Stimulated activated effector memory CD8-positive, alpha-beta T cell treated with anti-CD3 and anti-CD28 coated beads, Interleukin-12 subunit alpha, Interleukin-12 subunit beta, amount 100 ng/mL, for 72 hours (primary cell): ENCODE measurements at regions not wholly inside any gene's neighbourhood (a gene's known extent, or its start where the extent isn't known, plus 50 kb on each side); places are given as distances from the start of the nearest gene placed in this dataset.
A peak's percentile ranks its signal among the peaks of the same experiment; 100 is the strongest.

Source experiments
- ATAC-seq: fragments of 150-1000 bp; cut with Tn5 transposase; 2 replicates; pipeline ENCODE4 v1.10.0; 2021
- DNase-seq, 2 donors: peaks; one replicate each; pipeline ENCODE4 v3.0.0; 2021 to 2022; ENCODE audit warnings: low spot score in 2 of 2
- H3K27ac Mint-ChIP-seq: one replicate; pipeline ENCODE4 v1.8.0; 2022; ENCODE audit warnings: mild to moderate bottlenecking, mixed read lengths
- H3K36me3 Mint-ChIP-seq: one replicate; pipeline ENCODE4 v1.8.0; 2022; ENCODE audit warnings: mild to moderate bottlenecking, mixed read lengths
- H3K4me1 Mint-ChIP-seq: one replicate; pipeline ENCODE4 v1.8.0; 2022; ENCODE audit warnings: mixed read lengths
- H3K4me3 Mint-ChIP-seq: one replicate; pipeline ENCODE4 v1.8.0; 2022; ENCODE audit warnings: mild to moderate bottlenecking, mixed read lengths
- H3K9me3 Mint-ChIP-seq: one replicate; pipeline ENCODE4 v1.8.0; 2022; ENCODE audit warnings: mixed read lengths

DNA sequence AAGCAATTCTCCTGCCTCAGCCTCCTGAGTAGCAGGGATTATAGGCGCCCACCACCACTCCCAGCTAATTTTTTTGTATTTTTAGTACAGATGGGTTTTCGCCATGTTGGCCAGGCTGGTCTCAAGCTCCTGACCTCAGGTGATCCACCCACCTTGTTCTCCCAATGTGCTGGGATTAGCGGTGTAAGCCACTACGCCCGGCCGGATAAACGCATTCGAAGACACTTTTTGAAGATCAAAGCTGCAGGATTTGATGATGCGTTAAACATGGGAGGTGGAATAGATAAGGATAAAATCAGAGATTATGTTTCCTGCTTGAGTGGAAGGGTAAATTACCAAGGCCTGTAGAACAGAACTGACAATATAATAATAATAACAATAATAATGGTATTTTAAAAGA lies 389.4 kb upstream of the POU3F1 start:
- Mint-ChIP-seq H3K36me3 (no peaks in the 10 kb centered on the region), H3K4me1 (no peaks in the 10 kb centered on the region), H3K4me3 (no peak overlapping the region), H3K9me3 (peaks cover 6% of the 10 kb centered on the region), H3K27ac (no peak overlapping the region)
- peak in 1 of 2 donors; percentile 8 for DNase-seq
- ATAC-seq = no peak

DNA sequence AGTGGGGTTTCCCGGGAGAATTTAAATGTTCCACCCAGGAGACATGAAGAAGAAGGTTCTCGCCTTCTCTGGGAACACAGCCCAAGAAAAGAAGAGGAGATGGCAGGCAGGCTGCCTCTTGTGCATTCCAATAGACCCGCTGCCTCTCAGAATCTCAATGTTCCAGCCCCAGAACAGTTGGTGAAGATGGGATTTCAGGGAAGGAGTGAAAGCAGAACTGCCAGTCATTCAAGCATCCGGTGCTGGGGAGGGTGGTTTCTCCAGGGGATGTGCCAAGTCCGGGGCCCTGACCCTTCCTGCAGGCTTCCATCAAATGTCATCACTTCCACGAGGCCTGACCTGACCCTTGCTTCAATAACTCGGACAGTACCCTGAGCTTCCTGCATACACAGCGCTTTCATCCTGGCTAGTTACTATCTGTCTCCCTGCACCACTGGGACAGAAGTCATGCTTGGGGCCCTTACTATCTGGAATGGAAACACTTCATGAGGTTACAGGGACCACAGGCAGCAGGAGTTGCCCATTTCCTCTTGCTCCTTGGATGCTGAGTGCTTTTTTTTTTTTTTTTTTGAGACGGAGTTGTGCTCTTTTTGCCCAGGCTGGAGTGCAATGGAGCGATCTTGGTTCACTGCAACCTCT lies 386.6 kb upstream of the POU3F1 start:
- H3K36me3 Mint-ChIP-seq = no peaks in the 10 kb centered on the region
- H3K9me3 Mint-ChIP-seq = no peaks in the 10 kb centered on the region
- H3K27ac Mint-ChIP-seq = no peak overlapping the region
- no peaks in the 10 kb centered on the region for H3K4me1 Mint-ChIP-seq
- ATAC-seq (no peak), DNase-seq (peak in 1 of 2 donors; percentile 30)
- no peak overlapping the region for H3K4me3 Mint-ChIP-seq

DNA sequence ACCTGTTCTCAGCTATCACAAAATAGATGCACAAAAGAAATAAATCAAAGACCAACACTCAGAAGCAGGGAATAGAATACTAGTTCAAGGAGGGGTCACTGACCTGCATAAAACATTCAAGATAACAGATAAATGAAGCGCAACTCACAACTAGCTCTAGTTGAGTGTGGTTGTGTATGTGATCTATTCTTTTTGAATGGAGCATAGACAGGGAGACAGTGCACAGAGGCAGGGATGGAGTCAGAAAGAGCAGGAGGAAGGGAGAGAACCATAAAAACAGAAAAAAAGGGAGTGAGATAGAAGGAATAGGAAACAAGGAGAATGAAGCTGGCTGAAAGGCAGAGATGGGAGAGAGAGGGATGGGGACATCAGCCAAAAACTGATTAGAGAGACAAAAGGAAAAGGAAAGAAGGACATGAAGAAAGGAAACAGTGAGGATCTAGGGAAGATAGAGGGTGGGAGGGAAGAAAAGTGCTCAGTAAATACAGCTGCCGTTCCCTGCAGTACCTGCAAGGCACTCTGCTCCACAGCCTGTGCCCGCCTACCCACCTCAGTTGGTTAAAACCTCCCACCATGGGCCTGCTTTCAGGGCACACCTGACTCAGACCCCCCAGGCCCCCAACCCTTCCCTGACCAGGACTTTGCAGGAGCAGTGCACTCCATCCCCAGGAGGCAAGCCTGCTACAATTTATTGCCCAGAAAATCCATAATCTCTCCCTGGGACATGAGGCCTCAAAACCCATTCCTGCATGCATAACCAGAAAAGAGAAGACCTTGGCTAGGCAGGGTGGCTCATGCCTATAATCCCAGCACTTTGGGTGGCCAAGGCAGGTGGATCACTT lies 385.2 kb upstream of the POU3F1 start:
- H3K27ac Mint-ChIP-seq = no peak overlapping the region
- H3K4me3 Mint-ChIP-seq = no peak overlapping the region
- H3K4me1 Mint-ChIP-seq = no peaks in the 10 kb centered on the region
- ATAC-seq = no peak
- H3K36me3 Mint-ChIP-seq = no peaks in the 10 kb centered on the region
- H3K9me3 Mint-ChIP-seq = no peaks in the 10 kb centered on the region
- no peak for DNase-seq

DNA sequence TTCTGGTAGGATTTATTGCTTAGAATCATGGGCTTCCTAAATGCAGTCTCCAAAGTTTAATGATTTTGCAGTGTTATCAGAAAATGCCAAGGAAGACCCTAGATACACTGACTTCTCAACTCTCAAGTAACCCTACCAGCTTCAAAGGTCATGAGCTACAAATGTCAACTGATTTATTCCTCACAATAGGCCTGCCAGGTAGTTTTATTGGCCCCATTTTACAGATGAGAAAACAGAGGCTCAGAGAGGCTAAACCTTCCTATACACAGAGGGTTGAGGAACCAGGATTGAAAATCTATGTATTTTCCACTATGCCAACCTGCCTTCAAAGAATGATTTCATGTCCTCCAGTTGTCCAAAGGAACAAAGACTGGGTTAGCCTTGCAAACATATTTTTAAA lies 384.4 kb upstream of the POU3F1 start:
- no peaks in the 10 kb centered on the region for H3K9me3 Mint-ChIP-seq
- ATAC-seq (no peak), DNase-seq (no peak)
- no peaks in the 10 kb centered on the region for H3K4me1 Mint-ChIP-seq
- H3K27ac Mint-ChIP-seq = no peak overlapping the region
- no peaks in the 10 kb centered on the region for H3K36me3 Mint-ChIP-seq
- no peak overlapping the region for H3K4me3 Mint-ChIP-seq

DNA sequence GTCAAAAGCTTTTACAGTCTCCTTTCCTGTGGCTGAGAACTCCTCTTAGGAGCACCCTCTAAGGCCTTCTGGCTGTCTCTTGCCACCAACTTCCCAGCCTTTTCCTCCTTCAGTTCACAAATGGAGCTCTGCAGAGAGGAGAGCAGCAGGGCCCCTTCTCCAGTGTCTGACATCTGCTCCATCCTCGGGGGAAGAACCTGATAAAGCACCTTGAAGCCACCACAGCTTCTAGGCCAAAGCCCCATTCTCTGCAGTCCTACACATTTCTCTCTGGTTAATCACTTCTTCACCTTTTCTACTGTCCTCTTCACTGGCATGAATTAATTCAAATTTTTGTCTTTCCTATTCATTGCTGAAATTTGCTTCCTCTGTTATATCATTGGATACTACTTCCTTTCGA lies 378.1 kb upstream of the POU3F1 start:
- peaks cover 7% of the 10 kb centered on the region for H3K9me3 Mint-ChIP-seq
- no peaks in the 10 kb centered on the region for H3K4me1 Mint-ChIP-seq
- ATAC-seq (no peak), DNase-seq (no peak)
- H3K4me3 Mint-ChIP-seq = no peak overlapping the region
- H3K27ac Mint-ChIP-seq = no peak overlapping the region
- H3K36me3 Mint-ChIP-seq = no peaks in the 10 kb centered on the region

DNA sequence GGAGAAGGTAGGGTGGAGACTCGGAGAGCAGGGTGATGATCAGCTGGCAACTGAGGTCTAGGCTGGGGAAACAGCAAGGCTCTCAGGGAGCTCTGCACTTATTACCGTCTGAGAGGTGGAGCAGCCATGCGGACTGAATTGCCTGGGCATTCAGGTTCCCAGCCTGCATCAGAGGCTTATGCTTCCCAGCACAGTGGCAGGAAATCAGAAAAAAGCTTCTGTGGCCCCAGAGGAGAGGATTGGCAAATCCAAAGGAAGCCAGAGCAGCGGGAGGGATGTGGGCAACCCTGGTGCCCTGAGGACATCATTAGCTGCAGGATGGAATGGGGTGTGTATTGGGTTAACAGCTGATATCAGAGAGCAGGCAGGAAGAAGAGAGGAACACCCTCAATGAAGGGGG lies 374.1 kb upstream of the POU3F1 start:
- Mint-ChIP-seq H3K9me3 (peaks cover 7% of the 10 kb centered on the region), H3K27ac (no peak overlapping the region), H3K36me3 (no peaks in the 10 kb centered on the region), H3K4me3 (no peak overlapping the region), H3K4me1 (no peaks in the 10 kb centered on the region)
- DNase-seq (no peak), ATAC-seq (no peak)

DNA sequence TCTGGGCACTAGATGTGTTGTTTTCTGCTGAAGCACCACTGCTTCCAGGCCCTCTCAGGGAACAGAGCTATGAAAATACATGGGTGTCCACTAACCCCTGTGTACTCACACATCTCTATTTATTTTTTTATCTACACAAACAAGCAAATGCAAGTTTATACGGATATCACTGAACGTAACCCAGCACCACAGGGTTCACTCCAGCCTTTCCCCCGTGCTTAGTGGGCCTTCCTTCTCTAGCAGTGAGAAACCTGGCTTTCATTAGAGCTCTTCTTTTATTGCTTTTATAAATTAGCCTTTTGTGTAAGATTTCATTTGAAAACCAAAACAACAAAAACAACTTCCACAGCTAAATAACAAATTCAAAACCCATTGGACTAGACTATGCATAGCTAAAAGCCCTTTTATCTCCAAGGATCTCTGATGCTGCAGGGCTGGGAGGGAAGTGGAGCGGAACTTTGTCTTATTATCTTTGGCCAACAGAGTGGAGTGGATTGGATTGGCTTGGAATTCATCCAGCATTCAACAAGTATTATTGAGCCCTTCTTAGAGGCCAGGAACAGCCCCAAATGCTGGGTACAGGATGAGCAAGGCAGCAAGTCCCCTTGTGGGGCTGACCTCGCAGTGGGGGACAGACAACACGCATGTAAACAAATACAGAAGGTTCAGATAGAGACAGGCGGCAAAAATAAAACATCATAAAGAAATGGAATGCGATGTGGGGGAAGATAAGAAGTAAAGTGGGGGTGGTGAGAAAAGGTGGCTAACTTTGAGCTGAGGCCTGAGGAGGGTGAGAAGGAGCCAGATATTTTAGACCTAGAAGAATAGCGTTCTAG lies 371.8 kb upstream of the POU3F1 start:
- DNase-seq = no peak
- Mint-ChIP-seq H3K4me1 (no peaks in the 10 kb centered on the region), H3K4me3 (no peak overlapping the region), H3K27ac (no peak overlapping the region), H3K36me3 (no peaks in the 10 kb centered on the region), H3K9me3 (peaks cover 12% of the 10 kb centered on the region)
- no peak for ATAC-seq

DNA sequence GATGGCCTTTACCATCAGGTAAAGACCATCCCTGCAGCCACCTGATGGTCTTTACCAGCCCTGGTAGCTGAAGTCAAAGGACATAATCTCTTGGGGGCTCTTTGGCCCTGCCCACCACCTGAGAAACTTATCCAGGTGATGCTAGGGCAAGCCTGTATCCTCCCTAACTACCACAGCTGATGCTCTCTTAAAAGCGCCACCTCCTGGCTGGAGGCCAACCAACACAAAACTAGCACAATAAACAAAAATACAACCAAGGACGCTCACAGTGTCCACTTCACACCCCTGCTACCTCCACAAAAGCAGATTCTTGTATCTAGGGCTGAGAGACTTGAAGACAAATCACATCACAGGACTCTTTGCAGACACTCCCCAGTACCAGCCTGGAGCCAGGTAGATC lies 357.1 kb upstream of the POU3F1 start:
- no peak overlapping the region for H3K27ac Mint-ChIP-seq
- DNase-seq (no peak), ATAC-seq (no peak)
- H3K36me3 Mint-ChIP-seq = no peaks in the 10 kb centered on the region
- peaks cover 11% of the 10 kb centered on the region for H3K9me3 Mint-ChIP-seq
- H3K4me3 Mint-ChIP-seq = no peak overlapping the region
- H3K4me1 Mint-ChIP-seq = no peaks in the 10 kb centered on the region

DNA sequence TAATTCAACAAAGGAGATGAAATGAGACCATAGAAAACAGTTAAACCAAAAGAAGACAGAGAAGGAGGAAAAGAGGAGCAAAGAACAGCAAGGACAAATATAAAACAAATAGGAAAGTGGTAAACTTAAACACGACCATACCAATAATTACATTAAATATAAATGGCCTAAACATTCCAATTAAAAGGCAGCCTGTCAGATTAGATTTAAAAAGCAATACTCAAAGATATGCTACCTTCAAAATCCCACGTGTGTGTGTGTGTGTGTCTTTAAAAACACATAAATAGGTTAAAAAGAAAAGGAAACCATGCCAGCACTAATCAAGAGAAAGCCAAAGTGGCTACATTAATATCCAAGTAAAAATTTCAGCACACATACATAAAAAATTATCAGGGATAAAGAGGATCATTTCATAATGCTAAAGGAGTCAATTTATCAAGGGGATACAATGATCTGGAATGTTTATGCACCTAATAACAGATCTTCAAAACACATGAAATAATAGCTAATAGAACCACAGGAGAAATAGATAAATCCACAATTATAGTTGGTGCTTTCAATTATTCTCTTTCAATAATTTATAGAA lies 355.7 kb upstream of the POU3F1 start:
- Mint-ChIP-seq H3K9me3 (peaks cover 11% of the 10 kb centered on the region), H3K27ac (no peak overlapping the region), H3K4me1 (no peaks in the 10 kb centered on the region), H3K36me3 (no peaks in the 10 kb centered on the region), H3K4me3 (no peak overlapping the region)
- no peak for ATAC-seq
- DNase-seq = no peak

DNA sequence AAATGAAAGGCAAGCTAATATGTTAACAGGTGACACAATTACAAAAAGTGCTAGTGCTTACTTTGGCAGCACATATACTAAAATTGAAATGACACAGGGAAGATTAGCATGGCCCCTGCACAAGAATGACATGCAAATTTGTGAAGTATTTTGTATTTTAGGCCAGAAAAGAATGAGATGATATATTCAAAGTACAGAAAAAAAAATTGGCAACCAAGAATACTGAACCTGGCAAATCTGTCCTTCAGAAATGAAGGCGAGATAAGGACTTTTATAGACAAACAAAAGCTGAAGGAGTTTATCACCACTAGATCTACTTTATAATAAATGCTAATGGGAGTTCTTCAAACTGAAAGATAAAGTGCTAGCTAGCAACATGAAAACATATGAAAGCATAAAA lies 350.0 kb upstream of the POU3F1 start:
- no peak overlapping the region for H3K27ac Mint-ChIP-seq
- H3K4me3 Mint-ChIP-seq = no peak overlapping the region
- no peaks in the 10 kb centered on the region for H3K36me3 Mint-ChIP-seq
- no peak for ATAC-seq
- no peak for DNase-seq
- peaks cover 14% of the 10 kb centered on the region for H3K9me3 Mint-ChIP-seq
- no peaks in the 10 kb centered on the region for H3K4me1 Mint-ChIP-seq

DNA sequence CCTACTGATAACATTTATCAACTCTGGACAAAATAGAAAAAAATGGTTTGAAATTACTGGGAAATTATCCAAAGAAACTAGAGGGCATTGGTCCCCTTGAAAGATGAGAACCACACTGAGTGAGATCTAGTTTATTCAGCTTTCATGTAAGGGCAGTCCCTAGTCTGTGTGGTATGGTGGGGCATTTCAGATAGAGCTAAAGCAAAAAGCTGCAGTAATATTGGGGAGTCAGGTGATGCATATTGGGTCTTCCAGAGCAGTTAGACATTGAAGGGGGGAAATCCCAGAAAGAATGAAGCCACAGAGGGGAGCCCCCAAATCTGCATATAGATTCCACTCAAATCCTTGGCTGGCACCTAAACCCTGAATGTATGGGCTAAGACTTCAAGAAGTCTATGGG lies 347.7 kb upstream of the POU3F1 start:
- no peaks in the 10 kb centered on the region for H3K4me1 Mint-ChIP-seq
- H3K27ac Mint-ChIP-seq = no peak overlapping the region
- H3K4me3 Mint-ChIP-seq = no peak overlapping the region
- ATAC-seq (no peak), DNase-seq (no peak)
- no peaks in the 10 kb centered on the region for H3K36me3 Mint-ChIP-seq
- H3K9me3 Mint-ChIP-seq = peaks cover 11% of the 10 kb centered on the region

DNA sequence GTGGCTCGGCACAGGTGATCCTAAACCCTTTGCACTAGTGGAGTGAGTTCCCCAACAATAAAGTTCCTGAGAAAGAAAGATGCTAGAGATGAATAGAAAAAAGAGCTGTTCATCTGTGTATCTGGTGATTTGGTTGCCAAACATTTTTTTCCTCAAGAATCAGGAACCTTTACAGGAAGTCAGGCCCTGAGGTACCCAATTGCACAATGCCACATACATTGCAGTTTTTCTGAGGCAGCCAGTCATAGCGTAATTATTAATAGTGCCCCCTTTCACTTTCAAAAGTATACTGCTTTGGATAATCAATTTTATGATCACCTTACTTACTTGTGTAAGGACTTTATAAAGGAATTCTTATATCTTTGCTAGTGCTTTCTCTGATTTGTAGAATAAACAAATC lies 346.3 kb upstream of the POU3F1 start:
- Mint-ChIP-seq H3K36me3 (no peaks in the 10 kb centered on the region), H3K9me3 (peaks cover 11% of the 10 kb centered on the region), H3K27ac (no peak overlapping the region), H3K4me3 (no peak overlapping the region), H3K4me1 (no peaks in the 10 kb centered on the region)
- DNase-seq = no peak
- no peak for ATAC-seq

DNA sequence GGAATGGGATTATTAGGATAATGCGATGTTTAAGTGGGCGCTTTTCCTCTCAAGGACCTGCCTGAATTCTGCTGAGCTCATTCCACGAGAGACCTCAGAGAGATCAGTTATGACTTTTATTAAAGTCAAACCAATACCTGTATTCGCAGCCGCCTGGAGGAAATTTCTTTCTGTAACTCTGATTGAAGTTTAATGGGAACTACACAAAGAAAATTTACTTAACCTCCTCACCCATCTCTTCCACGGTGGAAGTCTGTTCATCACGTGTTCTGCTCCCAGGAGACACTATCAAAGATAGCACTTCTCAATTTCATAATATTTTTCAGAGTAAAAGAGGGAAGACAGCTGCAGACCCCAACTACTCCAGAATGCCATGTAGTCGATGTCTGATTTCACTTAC lies 334.7 kb upstream of the POU3F1 start:
- no peak overlapping the region for H3K4me3 Mint-ChIP-seq
- DNase-seq (no peak), ATAC-seq (no peak)
- no peaks in the 10 kb centered on the region for H3K4me1 Mint-ChIP-seq
- H3K9me3 Mint-ChIP-seq = no peaks in the 10 kb centered on the region
- H3K27ac Mint-ChIP-seq = no peak overlapping the region
- no peaks in the 10 kb centered on the region for H3K36me3 Mint-ChIP-seq

DNA sequence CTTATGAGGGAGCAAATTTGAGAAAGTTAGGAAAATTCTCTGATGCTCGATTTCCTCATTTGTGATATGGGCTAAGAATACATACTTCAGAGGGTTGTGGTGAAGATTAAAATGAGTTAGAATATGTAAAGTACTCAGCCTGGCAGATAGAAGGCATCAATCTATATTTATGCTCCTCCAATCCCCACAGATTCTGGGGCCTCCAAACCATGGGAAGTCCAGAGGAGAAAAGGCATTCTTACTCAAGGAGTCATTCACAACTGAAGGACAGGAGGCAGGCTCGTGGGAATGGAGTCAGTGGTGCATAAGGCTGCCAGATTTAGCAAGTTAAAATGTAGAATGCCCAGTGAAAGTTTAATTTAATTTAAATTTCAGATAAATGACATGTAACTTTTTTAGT lies 330.0 kb upstream of the POU3F1 start:
- H3K4me3 Mint-ChIP-seq = no peak overlapping the region
- ATAC-seq = no peak
- DNase-seq = peak in 1 of 2 donors; percentile 18
- no peaks in the 10 kb centered on the region for H3K9me3 Mint-ChIP-seq
- H3K36me3 Mint-ChIP-seq = no peaks in the 10 kb centered on the region
- no peaks in the 10 kb centered on the region for H3K4me1 Mint-ChIP-seq
- H3K27ac Mint-ChIP-seq = no peak overlapping the region

DNA sequence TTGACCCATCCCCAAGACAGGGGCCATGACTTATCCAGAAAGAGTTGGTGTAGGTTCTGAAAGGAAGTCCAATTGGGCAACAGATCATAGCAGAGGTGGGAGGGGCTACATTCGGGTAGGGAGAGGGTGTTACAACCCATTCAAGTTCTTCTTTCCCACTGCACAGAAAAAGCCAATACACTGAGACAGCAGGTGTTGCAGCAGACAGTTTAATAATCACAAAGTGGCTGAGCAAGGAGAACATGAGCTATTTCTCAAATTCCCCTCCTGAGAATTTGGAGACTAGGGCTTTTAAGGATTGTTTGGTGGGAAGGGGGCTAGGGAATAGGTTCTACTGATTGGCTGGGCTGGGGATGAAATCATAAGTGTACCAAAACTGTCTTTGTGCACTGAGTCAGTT lies 328.4 kb upstream of the POU3F1 start:
- Mint-ChIP-seq H3K27ac (no peak overlapping the region), H3K9me3 (no peaks in the 10 kb centered on the region), H3K36me3 (no peaks in the 10 kb centered on the region), H3K4me3 (no peak overlapping the region), H3K4me1 (no peaks in the 10 kb centered on the region)
- DNase-seq = peak in 1 of 2 donors; percentile 18
- no peak for ATAC-seq
